Testis (tissue), 2 donors: ENCODE measurements at regions not wholly inside any gene's neighbourhood (a gene's known extent, or its start where the extent isn't known, plus 50 kb on each side); places are given as distances from the start of the nearest gene placed in this dataset.

Experiments
- DNase-seq: peaks from one replicate; pipeline ENCODE4 v3.0.0-alpha.2; 2019
- H3K27ac ChIP-seq, 2 donors: fragments of 200-600 bp; sonication (generic); one replicate each; pipeline ENCODE4 v1.5.1; 2019
- H3K27me3 ChIP-seq: fragments of 200-600 bp; sonication (generic); one replicate; pipeline ENCODE4 v1.5.1; 2019
- H3K36me3 ChIP-seq: fragments of 200-600 bp; sonication (generic); one replicate; pipeline ENCODE4 v1.5.1; 2017; ENCODE audit warnings: low read depth; ENCODE audit errors: missing control alignments
- H3K4me1 ChIP-seq: fragments of 200-600 bp; sonication (generic); one replicate; pipeline ENCODE4 v1.5.1; 2019
- H3K4me3 ChIP-seq, 2 donors: fragments of 200-600 bp; sonication (generic); one replicate each; pipeline ENCODE4 v1.5.1; 2017 to 2019
- H3K9me3 ChIP-seq: fragments of 200-600 bp; sonication (generic); one replicate; pipeline ENCODE4 v1.5.1; 2017
- CTCF ChIP-seq, 3 experiments: fragments of 450-650 bp in 2 of 3; fragments of 200-600 bp in 1 of 3; sonication (generic) in 1 of 3; IDR thresholded peaks; one replicate each; pipeline ENCODE4 v1.5.1; 2016 to 2019; ENCODE audit warnings: antibody characterized with exemption in 3 of 3, mild to moderate bottlenecking in 2 of 3, moderate library complexity in 1 of 3
- POLR2A ChIP-seq: fragments of 450-650 bp; IDR thresholded peaks from one replicate; pipeline ENCODE4 v1.6.1; 2017; ENCODE audit warnings: antibody characterized with exemption, mild to moderate bottlenecking, moderate library complexity
- WGBS, 2 donors: methylation state at CpG; one replicate each; pipeline ENCODE4 v1.1.5; 2018; 5-methylcytosine and 5-hydroxymethylcytosine counted together
- intact Hi-C: fragments of 100-400 bp; cut with DNase I; formaldehyde crosslinking; loops from one replicate; pipeline ENCODE4 v1.15.1; 2023; ENCODE audit warnings: low total_unique reads

GRCh38 chr12:126087692-126088091 is 1022.5 kb downstream of the AACS start:
- Histone ChIP-seq H3K27me3 (no peaks in the 10 kb centered on the region), H3K36me3 (no peaks in the 10 kb centered on the region), H3K9me3 (no peaks in the 10 kb centered on the region), H3K4me3 (no peak overlapping the region), H3K27ac (no peak overlapping the region), H3K4me1 (no peaks in the 10 kb centered on the region)
- TF ChIP-seq POLR2A, result no peak
- no peak for TF ChIP-seq CTCF (IDR thresholded peaks at IDR 0.05)
- WGBS, 2 donors, result 60 to 74% methylated on average over 3 of the region's 3 CpGs
- DNase-seq, result no peak
- intact Hi-C loops, result no loop called here

DNA sequence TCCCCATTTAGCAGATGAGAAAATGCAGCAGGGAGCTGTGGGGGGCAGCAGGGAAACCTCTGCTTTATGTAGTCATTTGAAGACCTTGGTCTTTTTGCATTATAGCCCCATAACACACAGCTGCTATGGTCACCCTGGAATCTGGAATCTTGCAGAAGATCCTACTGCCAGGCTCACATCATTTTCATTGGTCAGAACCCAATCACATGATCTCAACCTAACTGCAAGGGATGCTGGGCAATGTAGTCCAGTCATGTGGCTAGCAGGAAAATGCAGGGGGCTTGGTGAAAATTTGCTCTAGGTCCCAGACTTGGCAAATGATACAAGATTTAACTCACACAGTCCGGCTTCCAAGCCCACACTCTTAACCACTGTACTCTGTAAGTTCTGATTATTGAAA is 1028.7 kb downstream of the AACS start:
- no peak overlapping the region for H3K27ac ChIP-seq
- no peak overlapping the region for H3K4me3 ChIP-seq
- no peaks in the 10 kb centered on the region for H3K27me3 ChIP-seq
- TF ChIP-seq CTCF (IDR thresholded peaks at IDR 0.05) (no peak), POLR2A (no peak)
- DNase-seq, result peak; percentile 62
- H3K4me1 ChIP-seq, result no peaks in the 10 kb centered on the region
- no peaks in the 10 kb centered on the region for H3K36me3 ChIP-seq
- intact Hi-C loops, result no loop called here
- WGBS, 2 donors, result 85 to 95% methylated on average over 1 of the region's 1 CpG
- no peaks in the 10 kb centered on the region for H3K9me3 ChIP-seq

DNA sequence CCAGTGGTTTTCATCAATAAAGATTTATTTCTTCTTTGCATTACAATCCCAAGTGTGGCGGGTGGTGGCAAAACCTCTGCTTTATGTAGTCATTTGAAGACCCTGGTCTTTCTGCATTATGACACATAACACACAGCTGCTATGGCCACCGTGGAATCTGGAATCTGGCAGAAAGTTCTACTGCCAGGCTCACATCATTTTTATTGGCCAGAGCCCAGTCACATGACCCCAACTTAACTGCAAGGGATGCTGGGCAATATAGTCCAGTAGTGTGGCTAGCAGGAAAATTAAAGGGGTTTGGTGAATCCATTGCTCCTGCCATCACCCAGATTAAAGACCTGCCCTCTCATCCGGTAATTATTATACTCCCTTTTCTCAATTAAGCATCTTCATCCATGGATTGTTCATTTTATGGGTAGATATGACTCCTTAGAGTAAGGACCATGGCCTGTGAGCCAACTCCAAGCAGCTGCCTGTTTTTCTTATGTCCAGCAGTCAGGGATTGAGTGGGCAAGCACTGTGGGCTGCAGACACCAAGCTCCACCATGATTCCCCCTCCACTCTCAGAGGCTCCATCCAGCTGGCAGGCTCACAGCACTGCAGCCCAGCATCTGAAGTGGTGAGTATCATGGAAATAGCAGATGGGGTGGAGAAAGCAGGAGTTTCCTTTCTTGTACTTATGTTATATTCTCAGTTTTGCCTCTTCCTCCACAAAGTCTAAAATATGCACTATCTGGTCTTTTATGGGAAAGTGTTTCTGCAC is 1030.7 kb downstream of the AACS start:
- 76 to 86% methylated on average over 3 of the region's 3 CpGs for WGBS, 2 donors
- Histone ChIP-seq H3K9me3 (no peaks in the 10 kb centered on the region), H3K27me3 (no peaks in the 10 kb centered on the region), H3K36me3 (no peaks in the 10 kb centered on the region), H3K4me1 (no peaks in the 10 kb centered on the region), H3K27ac (no peak overlapping the region), H3K4me3 (no peak overlapping the region)
- no peak for TF ChIP-seq CTCF (IDR thresholded peaks at IDR 0.05)
- DNase-seq, result peak; percentile 40
- intact Hi-C loops, result no loop called here

GRCh38 chr12:126106706-126107105 is 1041.5 kb downstream of the AACS start:
- intact Hi-C loops, result no loop called here
- TF ChIP-seq POLR2A (no peak), CTCF (IDR thresholded peaks at IDR 0.05) (no peak)
- H3K36me3 ChIP-seq, result no peaks in the 10 kb centered on the region
- no peaks in the 10 kb centered on the region for H3K4me1 ChIP-seq
- no peaks in the 10 kb centered on the region for H3K9me3 ChIP-seq
- 57% methylated on average over 4 of the region's 4 CpGs for WGBS, 2 donors
- H3K27me3 ChIP-seq, result no peaks in the 10 kb centered on the region
- H3K4me3 ChIP-seq, result no peak overlapping the region
- peak; percentile 32 for DNase-seq
- no peak overlapping the region for H3K27ac ChIP-seq

- no peak for TF ChIP-seq CTCF (IDR thresholded peaks at IDR 0.05)
- TF ChIP-seq POLR2A, result no peak
- Histone ChIP-seq H3K27ac (no peak overlapping the region), H3K27me3 (no peaks in the 10 kb centered on the region), H3K4me1 (no peaks in the 10 kb centered on the region), H3K9me3 (no peaks in the 10 kb centered on the region), H3K4me3 (no peak overlapping the region), H3K36me3 (no peaks in the 10 kb centered on the region)
- WGBS, 2 donors, result 55 to 78% methylated on average over 13 of the region's 13 CpGs
- intact Hi-C loops, result no loop called here
- no peak for DNase-seq
Measured at GRCh38 chr12:126107659-126108058, 1042.4 kb downstream of the AACS start.
